ENCODE measurements at regions not wholly inside any gene's neighbourhood (a gene's known extent, or its start where the extent isn't known, plus 50 kb on each side); places are given as distances from the start of the nearest gene placed in this dataset.
"Not testable (repeated sequence)": the region's sequence is repeated elsewhere in the genome, so short reads cannot be mapped to it uniquely, and the experiment has no call there.

DNA sequence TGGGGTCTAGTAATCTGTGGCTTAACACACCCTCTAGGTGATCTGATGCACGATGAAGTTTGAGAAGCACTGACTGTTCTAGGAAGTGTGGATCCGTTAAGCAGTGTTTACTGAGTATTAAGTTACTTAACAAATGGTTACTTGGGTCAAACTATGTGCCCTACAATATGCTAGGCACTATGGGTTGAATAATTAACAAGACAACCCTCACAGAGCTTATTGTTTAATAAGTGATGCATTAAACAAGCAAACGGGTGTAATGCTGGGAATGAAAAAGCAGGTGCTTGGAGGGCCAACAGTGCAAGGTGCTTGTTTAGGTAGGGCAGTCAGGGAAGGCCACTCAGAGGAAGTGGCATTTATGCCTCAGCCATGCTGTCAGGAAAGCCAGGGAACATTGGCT lies 378.0 kb upstream of the PODXL start:
- no peaks in the 10 kb centered on the region for H3K9me3 ChIP-seq

DNA sequence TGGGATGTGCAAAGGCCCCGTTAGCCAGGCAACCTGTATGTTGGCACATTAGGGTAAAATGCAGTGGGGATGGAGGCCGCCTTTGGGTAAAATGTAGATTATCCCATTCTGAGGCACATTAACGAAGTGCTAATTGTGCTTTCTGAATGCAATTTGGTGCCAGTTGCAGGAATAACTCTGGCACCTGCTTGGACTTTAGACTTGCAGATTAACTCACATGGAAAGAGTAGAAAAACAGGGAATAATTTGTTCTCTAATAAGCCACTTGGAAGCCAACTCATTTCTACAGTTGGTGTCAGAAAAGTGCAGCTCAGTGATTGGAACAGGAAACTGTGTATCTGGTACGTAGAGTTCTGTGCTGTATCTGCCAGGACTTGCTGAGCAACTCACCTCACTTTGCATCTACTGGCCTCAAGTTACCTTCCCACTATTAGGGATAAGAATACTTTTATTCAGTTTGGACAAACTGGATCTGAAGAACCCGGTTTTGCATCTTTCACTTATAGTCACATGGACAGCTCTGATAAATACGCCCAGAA lies 377.4 kb upstream of the PODXL start:
- TF ChIP-seq, protein P1, sequence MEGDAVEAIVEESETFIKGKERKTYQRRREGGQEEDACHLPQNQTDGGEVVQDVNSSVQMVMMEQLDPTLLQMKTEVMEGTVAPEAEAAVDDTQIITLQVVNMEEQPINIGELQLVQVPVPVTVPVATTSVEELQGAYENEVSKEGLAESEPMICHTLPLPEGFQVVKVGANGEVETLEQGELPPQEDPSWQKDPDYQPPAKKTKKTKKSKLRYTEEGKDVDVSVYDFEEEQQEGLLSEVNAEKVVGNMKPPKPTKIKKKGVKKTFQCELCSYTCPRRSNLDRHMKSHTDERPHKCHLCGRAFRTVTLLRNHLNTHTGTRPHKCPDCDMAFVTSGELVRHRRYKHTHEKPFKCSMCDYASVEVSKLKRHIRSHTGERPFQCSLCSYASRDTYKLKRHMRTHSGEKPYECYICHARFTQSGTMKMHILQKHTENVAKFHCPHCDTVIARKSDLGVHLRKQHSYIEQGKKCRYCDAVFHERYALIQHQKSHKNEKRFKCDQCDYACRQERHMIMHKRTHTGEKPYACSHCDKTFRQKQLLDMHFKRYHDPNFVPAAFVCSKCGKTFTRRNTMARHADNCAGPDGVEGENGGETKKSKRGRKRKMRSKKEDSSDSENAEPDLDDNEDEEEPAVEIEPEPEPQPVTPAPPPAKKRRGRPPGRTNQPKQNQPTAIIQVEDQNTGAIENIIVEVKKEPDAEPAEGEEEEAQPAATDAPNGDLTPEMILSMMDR (IDR thresholded peaks at IDR 0.05): no peak
- Histone ChIP-seq H3K4me3 (no peak overlapping the region), H3K27me3 (no peaks in the 10 kb centered on the region), H3K4me1 (no peaks in the 10 kb centered on the region), H3K27ac (no peak overlapping the region), H3K9me3 (no peaks in the 10 kb centered on the region), H3K36me3 (no peaks in the 10 kb centered on the region)
- intact Hi-C loops (cut with DNase I): no loop called here
- no peak for DNase-seq (ENCODE audit: low spot score in 2 of 2)

More for the DNA sequence above, 378.0 kb upstream of the PODXL start:
- Histone ChIP-seq H3K4me1 (no peaks in the 10 kb centered on the region), H3K4me3 (no peak overlapping the region), H3K27ac (no peak overlapping the region), H3K27me3 (no peaks in the 10 kb centered on the region), H3K36me3 (no peaks in the 10 kb centered on the region)
- no peak for DNase-seq (ENCODE audit: low spot score in 2 of 2)
- intact Hi-C loops (cut with DNase I): no loop called here
- TF ChIP-seq, protein P1 (IDR thresholded peaks at IDR 0.05): no peak

DNA sequence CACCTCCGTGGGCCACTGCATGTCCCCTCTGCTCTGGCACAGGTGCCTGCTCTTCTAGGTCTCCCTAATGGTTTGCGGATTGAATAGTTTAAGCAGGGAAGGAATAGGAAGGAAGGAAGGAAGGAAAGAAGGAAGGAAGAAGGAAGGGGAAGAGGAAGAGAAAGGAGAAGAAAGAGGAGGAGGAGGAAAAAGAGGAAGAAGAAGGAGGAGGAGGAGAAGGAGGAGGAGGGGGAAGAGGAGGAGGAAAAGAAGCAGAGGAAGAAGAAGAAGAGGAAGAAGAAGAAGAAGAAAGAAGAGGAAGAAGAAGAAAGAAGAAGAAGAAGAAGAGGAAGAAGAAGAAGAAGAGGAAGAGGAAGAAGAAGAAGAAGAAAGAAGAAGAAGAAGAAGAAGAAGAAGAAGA lies 376.8 kb upstream of the PODXL start:
- H3K27ac ChIP-seq; H3K36me3 ChIP-seq; H3K27me3 ChIP-seq; DNase-seq (ENCODE audit: low spot score in 2 of 2); intact Hi-C loops (cut with DNase I); H3K4me1 ChIP-seq; H3K9me3 ChIP-seq; H3K4me3 ChIP-seq: not testable (repeated sequence)

DNA sequence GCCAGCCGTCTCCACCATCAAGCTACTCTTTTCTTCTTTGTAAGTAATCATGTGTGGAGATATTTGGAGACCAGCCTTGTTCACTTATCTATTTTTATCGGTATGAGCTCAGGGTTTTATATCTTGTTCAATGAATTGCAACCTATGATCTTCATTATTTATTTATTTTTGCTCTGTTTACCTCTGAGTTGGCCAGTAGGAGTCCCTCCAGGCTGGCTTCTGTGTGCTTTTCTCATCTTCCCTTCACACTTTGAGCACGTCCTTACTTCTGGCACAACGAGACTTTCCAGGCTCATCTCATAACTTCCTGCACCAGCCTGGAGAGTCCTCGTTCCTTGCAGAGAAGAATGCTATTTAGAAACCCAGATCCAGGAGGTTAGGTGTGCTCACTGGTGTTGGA lies 375.8 kb upstream of the PODXL start:
- DNase-seq (ENCODE audit: low spot score in 2 of 2): no peak
- Histone ChIP-seq H3K9me3 (no peaks in the 10 kb centered on the region), H3K27ac (no peak overlapping the region), H3K36me3 (no peaks in the 10 kb centered on the region), H3K27me3 (no peaks in the 10 kb centered on the region), H3K4me3 (no peak overlapping the region), H3K4me1 (no peaks in the 10 kb centered on the region)
- intact Hi-C loops (cut with DNase I): no loop called here
- TF ChIP-seq, protein P1 (IDR thresholded peaks at IDR 0.05): no peak

DNA sequence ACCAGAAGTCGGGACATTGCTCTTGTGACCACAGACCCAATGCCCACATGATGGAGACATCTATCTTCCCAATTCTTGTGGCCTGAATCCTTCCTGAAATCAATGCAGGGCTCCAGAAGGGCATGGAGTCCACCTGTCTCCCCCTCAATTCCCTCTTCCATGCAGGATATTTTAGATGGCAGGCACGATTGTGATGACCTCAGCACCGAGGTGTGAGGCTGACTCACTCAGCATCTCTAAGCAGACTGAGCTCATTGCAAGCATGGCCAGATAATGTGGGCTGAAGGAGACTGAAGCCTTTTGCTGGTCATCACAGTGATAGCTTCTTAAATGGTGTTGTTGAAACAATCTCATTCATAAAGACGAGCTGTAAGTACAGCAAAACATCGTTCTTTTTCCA lies 374.9 kb upstream of the PODXL start:
- no peaks in the 10 kb centered on the region for H3K9me3 ChIP-seq
- TF ChIP-seq, protein P1 (IDR thresholded peaks at IDR 0.05): no peak
- H3K27ac ChIP-seq: no peak overlapping the region
- intact Hi-C loops (cut with DNase I): no loop called here
- H3K27me3 ChIP-seq: no peaks in the 10 kb centered on the region
- no peak overlapping the region for H3K4me3 ChIP-seq
- H3K36me3 ChIP-seq: no peaks in the 10 kb centered on the region
- no peaks in the 10 kb centered on the region for H3K4me1 ChIP-seq
- no peak for DNase-seq (ENCODE audit: low spot score in 2 of 2)

DNA sequence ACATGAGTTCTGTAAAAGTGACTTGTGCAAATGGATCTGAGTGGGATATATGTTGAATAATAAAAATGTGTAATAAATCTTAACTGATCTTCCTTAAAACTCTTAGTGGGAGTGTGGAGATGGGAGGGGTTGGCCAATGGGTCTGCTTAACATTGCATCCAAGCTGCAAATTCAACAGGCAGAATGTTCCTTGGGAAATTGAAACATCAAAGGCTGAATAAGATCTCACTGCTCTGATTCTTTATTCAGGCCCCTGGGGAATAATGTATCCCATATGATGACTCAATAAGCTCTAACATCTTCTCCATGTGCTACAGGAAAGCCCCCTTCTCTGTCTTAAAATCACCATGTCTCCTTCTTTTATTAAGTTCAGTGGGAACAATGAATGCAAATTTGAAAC lies 373.2 kb upstream of the PODXL start:
- Histone ChIP-seq H3K4me3 (no peak overlapping the region), H3K27ac (no peak overlapping the region), H3K4me1 (no peaks in the 10 kb centered on the region), H3K36me3 (no peaks in the 10 kb centered on the region), H3K9me3 (no peaks in the 10 kb centered on the region), H3K27me3 (no peaks in the 10 kb centered on the region)
- intact Hi-C loops (cut with DNase I): no loop called here
- DNase-seq (ENCODE audit: low spot score in 2 of 2): no peak
- TF ChIP-seq, protein P1 (IDR thresholded peaks at IDR 0.05): no peak
